SK-N-SH (cell line): ENCODE measurements at regions not wholly inside any gene's neighbourhood (a gene's known extent, or its start where the extent isn't known, plus 50 kb on each side); places are given as distances from the start of the nearest gene placed in this dataset.
"Not testable (repeated sequence)": the region's sequence is repeated elsewhere in the genome, so short reads cannot be mapped to it uniquely, and the experiment has no call there.

Source experiments
- CTCF ChIA-PET: fragments of 300-600, 350-600 bp; formaldehyde crosslinking; extraction: SDS; loops from one replicate; lab custom pipeline; 2021; lab: Yijun Ruan, JAX
- POLR2A ChIA-PET: fragments of 350-600 bp; sonication (Branson Sonifier 250); formaldehyde crosslinking; extraction: SDS; loops from one replicate; lab custom pipeline; 2020; ENCODE audit warnings: antibody characterized with exemption, inconsistent platforms; lab: Yijun Ruan, JAX
- DNase-seq: peaks from one replicate; pipeline ENCODE4 v3.0.0; 2012
- H2AFZ ChIP-seq: fragments of 200-600 bp; sonication (generic); 2 replicates; pipeline ENCODE4 v1.8.1; 2016; ENCODE audit warnings: antibody characterized with exemption, mild to moderate bottlenecking, low read depth
- H3F3A ChIP-seq: fragments of 200-600 bp; sonication (generic); replicated peaks from 2 replicates; pipeline ENCODE3; 2016; ENCODE audit warnings: antibody characterized with exemption, mild to moderate bottlenecking; ENCODE audit not compliant: insufficient read depth
- H3K27ac ChIP-seq, 2 experiments: fragments of 200-500 bp in 1 of 2; fragments of 200-600 bp in 1 of 2; sonication (Bioruptor generic) in 1 of 2; sonication (generic), shearing (Covaris generic) in 1 of 2; 2 replicates each; pipeline versions ENCODE4 v1.5.1 to v1.6.1; 2014 to 2016; ENCODE audit warnings: low read depth in 2 of 2, inconsistent platforms in 1 of 2, low read length in 1 of 2, mild to moderate bottlenecking in 1 of 2, mixed read lengths in 1 of 2
- H3K27me3 ChIP-seq: fragments of 200-600 bp; sonication (generic), shearing (Covaris generic); 2 replicates; pipeline ENCODE4 v1.6.1; 2016; ENCODE audit warnings: mixed run types; ENCODE audit not compliant: insufficient read depth
- H3K36me3 ChIP-seq, 2 experiments: fragments of 200-500 bp in 1 of 2; fragments of 200-600 bp in 1 of 2; sonication (Bioruptor generic) in 1 of 2; sonication (generic) in 1 of 2; replicated peaks in 1 of 2; 2 replicates each; pipeline versions ENCODE3 to v1.5.1; 2014 to 2016; ENCODE audit warnings: low read length in 1 of 2, mild to moderate bottlenecking in 1 of 2; ENCODE audit not compliant: insufficient read depth in 2 of 2, control insufficient read depth in 1 of 2
- H3K4me1 ChIP-seq, 2 experiments: fragments of 200-500 bp in 1 of 2; fragments of 200-600 bp in 1 of 2; sonication (Bioruptor generic) in 1 of 2; sonication (generic), shearing (Covaris generic) in 1 of 2; 2 replicates each; pipeline versions ENCODE4 v1.5.1 to v1.6.1; 2014 to 2016; ENCODE audit warnings: low read depth in 1 of 2, low read length in 1 of 2, mixed run types in 1 of 2; ENCODE audit not compliant: insufficient read depth in 2 of 2, control insufficient read depth in 1 of 2
- H3K4me2 ChIP-seq: fragments of 200-600 bp; sonication (generic), shearing (Covaris generic); 2 replicates; pipeline ENCODE4 v1.6.1; 2017; ENCODE audit warnings: mixed run types
- H3K4me3 ChIP-seq, 2 experiments: fragments of 200-500 bp in 1 of 2; fragments of 200-600 bp in 1 of 2; sonication (Bioruptor generic) in 1 of 2; sonication (generic), shearing (Covaris generic) in 1 of 2; 2 replicates each; pipeline versions ENCODE4 v1.5.1 to v1.8.1; 2014 to 2016; ENCODE audit warnings: low read depth in 2 of 2, inconsistent platforms in 1 of 2, low read length in 1 of 2, mild to moderate bottlenecking in 1 of 2, mixed read lengths in 1 of 2, moderate library complexity in 1 of 2
- H3K79me2 ChIP-seq: fragments of 200-600 bp; sonication (generic); 2 replicates; pipeline ENCODE4 v1.8.1; 2017; ENCODE audit warnings: mild to moderate bottlenecking; ENCODE audit not compliant: insufficient read depth
- H3K9ac ChIP-seq: fragments of 200-600 bp; sonication (generic); 2 replicates; pipeline ENCODE4 v1.6.1; 2017; ENCODE audit warnings: mixed run types
- H3K9me2 ChIP-seq: fragments of 200-600 bp; sonication (generic); 2 replicates; pipeline ENCODE4 v1.6.1; 2017; ENCODE audit warnings: mixed run types
- H3K9me3 ChIP-seq: fragments of 200-600 bp; sonication (generic); 2 replicates; pipeline ENCODE4 v1.6.1; 2017; ENCODE audit warnings: mixed run types, mild to moderate bottlenecking, moderate library complexity
- H4K20me1 ChIP-seq: fragments of 200-600 bp; sonication (generic); 2 replicates; pipeline ENCODE4 v1.6.1; 2017; ENCODE audit warnings: mild to moderate bottlenecking, mixed run types; ENCODE audit not compliant: insufficient read depth
- CTCF ChIP-seq: fragments of 200-600 bp; sonication (generic); IDR thresholded peaks from 2 replicates; pipeline ENCODE4 v1.6.1; 2017; ENCODE audit warnings: antibody characterized with exemption, mild to moderate bottlenecking, moderate library complexity
- EP300 ChIP-seq, 2 experiments: IDR thresholded peaks; 2 replicates each; pipeline versions ENCODE4 v1.4.0 to v1.6.1; 2012; ENCODE audit warnings: borderline replicate concordance in 1 of 2, low read depth in 1 of 2, low read length in 1 of 2
- EZH2phosphoT487 ChIP-seq: fragments of 200-600 bp; sonication (generic); IDR thresholded peaks from 2 replicates; pipeline ENCODE4 v1.6.1; 2017; ENCODE audit warnings: low read depth, mixed run types, mild to moderate bottlenecking, antibody characterized with exemption, moderate library complexity, borderline replicate concordance
- FOSL2 ChIP-seq: IDR thresholded peaks from 2 replicates; pipeline ENCODE4 v1.4.0; 2012; ENCODE audit warnings: low read depth, mild to moderate bottlenecking, moderate library complexity, borderline replicate concordance
- FOXJ3 ChIP-seq: sonication (generic); formaldehyde crosslinking; IDR thresholded peaks from 2 replicates; pipeline ENCODE4 v1.5.1; 2020; ENCODE audit warnings: mild to moderate bottlenecking, missing genetic modification reagents
- GATA2 ChIP-seq: sonication (generic); formaldehyde crosslinking; IDR thresholded peaks from 2 replicates; pipeline ENCODE4 v1.5.0; 2020; ENCODE audit warnings: mild to moderate bottlenecking, missing genetic modification reagents
- IRF3 ChIP-seq: fragments of 150-350 bp; IDR thresholded peaks from 2 replicates; pipeline ENCODE4 v1.6.1; 2016; ENCODE audit warnings: mild to moderate bottlenecking, low read depth, low read length
- MAX ChIP-seq: IDR thresholded peaks from 2 replicates; pipeline ENCODE4 v1.4.0; 2012; ENCODE audit warnings: low read depth
- MEF2A ChIP-seq: IDR thresholded peaks from 2 replicates; pipeline ENCODE4 v1.4.0; 2012; ENCODE audit warnings: low read depth, borderline replicate concordance
- NFIC ChIP-seq: IDR thresholded peaks from 2 replicates; pipeline ENCODE4 v1.4.0; 2012; ENCODE audit warnings: borderline replicate concordance
- NRF1 ChIP-seq: IDR thresholded peaks from 2 replicates; pipeline ENCODE4 v1.6.1; 2012; ENCODE audit warnings: low read depth, mild to moderate bottlenecking, low read length
- PBX3 ChIP-seq: IDR thresholded peaks from 2 replicates; pipeline ENCODE4; 2012
- POLR2AphosphoS5 ChIP-seq: IDR thresholded peaks from 2 replicates; pipeline ENCODE4 v1.6.1; 2012; ENCODE audit warnings: low read depth, low read length
- RXRA ChIP-seq: IDR thresholded peaks from 2 replicates; pipeline ENCODE4 v1.4.0; 2012; ENCODE audit warnings: low read depth, mild to moderate bottlenecking, borderline replicate concordance
- SIN3A ChIP-seq: IDR thresholded peaks from 2 replicates; pipeline ENCODE4 v1.6.1; 2012; ENCODE audit warnings: low read depth, mild to moderate bottlenecking, low read length, moderate library complexity, borderline replicate concordance
- SMC3 ChIP-seq: IDR thresholded peaks from 2 replicates; pipeline ENCODE4 v1.6.1; 2012; ENCODE audit warnings: low read depth, low read length, improper control_type of control experiment
- TEAD4 ChIP-seq: IDR thresholded peaks from 2 replicates; pipeline ENCODE4 v1.4.0; 2012; ENCODE audit warnings: mild to moderate bottlenecking, borderline replicate concordance; ENCODE audit not compliant: insufficient read depth
- USF1 ChIP-seq: IDR thresholded peaks from 2 replicates; pipeline ENCODE4 v1.4.0; 2012; ENCODE audit warnings: low read depth, borderline replicate concordance
- YY1 ChIP-seq: IDR thresholded peaks from 2 replicates; pipeline ENCODE4 v1.4.0; 2012; ENCODE audit warnings: low read depth, mild to moderate bottlenecking
- ZBTB33 ChIP-seq: IDR thresholded peaks from 2 replicates; pipeline ENCODE4 v1.4.0; 2012; ENCODE audit warnings: low read depth, borderline replicate concordance
- WGBS: methylation state at CpG from one replicate; pipeline ENCODE4 v1.1.6; 2017; ENCODE audit warnings: low lambda C conversion rate; 5-methylcytosine and 5-hydroxymethylcytosine counted together

GRCh38 chrX:1700757-1701156 lies 85.9 kb downstream of the ASMT start:
- 58% methylated on average over 11 of the region's 11 CpGs for WGBS
- Histone ChIP-seq H3K4me1 (no peaks in the 10 kb centered on the region), H3K4me3 (no peak overlapping the region), H3K27me3 (no peaks in the 10 kb centered on the region), H3K9me2 (no peaks in the 10 kb centered on the region), H3K79me2 (no peaks in the 10 kb centered on the region; the same call in 1 of the 2 replicates), H3K9me3 (no peaks in the 10 kb centered on the region), H3F3A (no peaks in the 10 kb centered on the region), H3K4me2 (no peak overlapping the region), H4K20me1 (no peaks in the 10 kb centered on the region), H3K36me3 (no peaks in the 10 kb centered on the region), H2AFZ (no peak overlapping the region), H3K27ac (no peak overlapping the region), H3K9ac (no peak overlapping the region)
- TF ChIP-seq POLR2AphosphoS5 (no peak), SIN3A (no peak), ZBTB33 (no peak), SMC3 (no peak), TEAD4 (no peak), EP300 (IDR thresholded peaks at IDR 0.05; ENCODE audit: borderline replicate concordance in 1 of 2, low read depth in 1 of 2, low read length in 1 of 2) (no peak), FOXJ3 (no peak), YY1 (no peak), CTCF (no peak), NFIC (no peak), MAX (no peak), MEF2A (no peak), GATA2 (no peak), PBX3 (no peak), EZH2phosphoT487 (no peak), RXRA (no peak), NRF1 (no peak), FOSL2 (no peak), USF1 (no peak), IRF3 (no peak)
- POLR2A ChIA-PET, result no interaction called here
- CTCF ChIA-PET, result no interaction called here
- no peak for DNase-seq

- CTCF ChIA-PET, H4K20me1 ChIP-seq, POLR2A ChIA-PET: not testable (repeated sequence)
Observed at GRCh38 chrX:1701396-1701901, 86.6 kb downstream of the ASMT start.

More at GRCh38 chrX:1701396-1701901, 86.6 kb downstream of the ASMT start:
- H3K9ac ChIP-seq, H3K27ac ChIP-seq, H3K27me3 ChIP-seq, H3K4me1 ChIP-seq, H3K4me3 ChIP-seq, H3K79me2 ChIP-seq, DNase-seq, H3F3A ChIP-seq, H2AFZ ChIP-seq, H3K9me2 ChIP-seq, H3K4me2 ChIP-seq, H3K9me3 ChIP-seq, H3K36me3 ChIP-seq: not testable (repeated sequence)
- WGBS, result 73% methylated on average over 7 of the region's 15 CpGs
